BE2C (cell line): ENCODE measurements at regions not wholly inside any gene's neighbourhood (a gene's known extent, or its start where the extent isn't known, plus 50 kb on each side); places are given as distances from the start of the nearest gene placed in this dataset.

Experiments used
- DNase-seq: peaks from one replicate; pipeline ENCODE4 v3.0.0-alpha.2; 2020
- H3K27me3 ChIP-seq: fragments of 250-450 bp; sonication (Bioruptor Pico); 2 replicates; pipeline ENCODE4 v1.5.1; 2020; ENCODE audit warnings: mild to moderate bottlenecking
- H3K36me3 ChIP-seq: fragments of 250-450 bp; sonication (Bioruptor Pico); 2 replicates; pipeline ENCODE4 v1.5.1; 2020; ENCODE audit warnings: mild to moderate bottlenecking
- H3K4me1 ChIP-seq: fragments of 250-450 bp; sonication (Bioruptor Pico); 2 replicates; pipeline ENCODE4 v1.5.1; 2020
- H3K4me3 ChIP-seq: 2 replicates; pipeline ENCODE4 v1.5.1; 2011; ENCODE audit warnings: low read depth, low read length
- H3K9me3 ChIP-seq: fragments of 250-450 bp; sonication (Bioruptor Pico); 2 replicates; pipeline ENCODE4 v1.5.1; 2020
- CTCF ChIP-seq: IDR thresholded peaks from 2 replicates; pipeline ENCODE4 v1.5.1; 2012; ENCODE audit warnings: mild to moderate bottlenecking, low read depth, low read length

- DNase-seq, result no peak
- no peak overlapping the region for H3K4me3 ChIP-seq
- no peaks in the 10 kb centered on the region for H3K9me3 ChIP-seq
- H3K36me3 ChIP-seq, result no peaks in the 10 kb centered on the region
- H3K27me3 ChIP-seq, result no peaks in the 10 kb centered on the region
- no peak for TF ChIP-seq CTCF
- H3K4me1 ChIP-seq, result no peaks in the 10 kb centered on the region
Observed at GRCh38 chr3:144197116-144197515, 225.5 kb downstream of the DIPK2A start.

- no peak for DNase-seq
- Histone ChIP-seq H3K4me3 (no peak overlapping the region), H3K36me3 (no peaks in the 10 kb centered on the region), H3K9me3 (no peaks in the 10 kb centered on the region), H3K4me1 (no peaks in the 10 kb centered on the region), H3K27me3 (no peaks in the 10 kb centered on the region)
- TF ChIP-seq CTCF, result no peak
Observed at GRCh38 chr3:144197582-144197981, 226.0 kb downstream of the DIPK2A start.

- no peak overlapping the region for H3K4me3 ChIP-seq
Observed at GRCh38 chr3:144200004-144200403, 228.4 kb downstream of the DIPK2A start.

GRCh38 chr3:144200466-144200865 lies 228.8 kb downstream of the DIPK2A start:
- Histone ChIP-seq H3K9me3 (no peaks in the 10 kb centered on the region), H3K36me3 (no peaks in the 10 kb centered on the region), H3K4me1 (no peaks in the 10 kb centered on the region), H3K4me3 (no peak overlapping the region), H3K27me3 (no peaks in the 10 kb centered on the region)
- DNase-seq, result no peak
- TF ChIP-seq CTCF, result no peak

More at GRCh38 chr3:144200004-144200403, 228.4 kb downstream of the DIPK2A start:
- Histone ChIP-seq H3K9me3 (no peaks in the 10 kb centered on the region), H3K4me1 (no peaks in the 10 kb centered on the region), H3K27me3 (no peaks in the 10 kb centered on the region), H3K36me3 (no peaks in the 10 kb centered on the region)
- no peak for TF ChIP-seq CTCF
- DNase-seq, result no peak

GRCh38 chr3:144221761-144222160 lies 250.1 kb downstream of the DIPK2A start:
- H3K27me3 ChIP-seq, result no peaks in the 10 kb centered on the region
- H3K9me3 ChIP-seq, result no peaks in the 10 kb centered on the region
- H3K4me3 ChIP-seq, result no peak overlapping the region
- no peaks in the 10 kb centered on the region for H3K36me3 ChIP-seq
- no peak for TF ChIP-seq CTCF
- H3K4me1 ChIP-seq, result no peaks in the 10 kb centered on the region
- no peak for DNase-seq

- no peaks in the 10 kb centered on the region for H3K36me3 ChIP-seq
- no peak for DNase-seq
- no peak overlapping the region for H3K4me3 ChIP-seq
- no peak for TF ChIP-seq CTCF
- no peaks in the 10 kb centered on the region for H3K4me1 ChIP-seq
- no peaks in the 10 kb centered on the region for H3K9me3 ChIP-seq
- H3K27me3 ChIP-seq, result no peaks in the 10 kb centered on the region
Observed at GRCh38 chr3:144229330-144229729, 257.7 kb downstream of the DIPK2A start.
